HFF-Myc (cell line): ENCODE measurements at regions not wholly inside any gene's neighbourhood (a gene's known extent, or its start where the extent isn't known, plus 50 kb on each side); places are given as distances from the start of the nearest gene placed in this dataset.

Experiments
- DNase-seq: peaks from one replicate; pipeline ENCODE4 v3.0.0-alpha.2; 2011; ENCODE audit warnings: low read depth; ENCODE audit errors: extremely low read depth
- H3K4me3 ChIP-seq: replicated peaks from 2 replicates; pipeline ENCODE4 v1.5.1; 2011; ENCODE audit warnings: low read depth, mild to moderate bottlenecking, control low read depth, low read length
- TF ChIP-seq, protein P1 (sequence below): IDR thresholded peaks from 2 replicates; pipeline ENCODE4 v1.5.1; 2012; ENCODE audit warnings: mild to moderate bottlenecking, low read depth, low read length, control low read depth; ENCODE audit errors: missing control alignments

DNA sequence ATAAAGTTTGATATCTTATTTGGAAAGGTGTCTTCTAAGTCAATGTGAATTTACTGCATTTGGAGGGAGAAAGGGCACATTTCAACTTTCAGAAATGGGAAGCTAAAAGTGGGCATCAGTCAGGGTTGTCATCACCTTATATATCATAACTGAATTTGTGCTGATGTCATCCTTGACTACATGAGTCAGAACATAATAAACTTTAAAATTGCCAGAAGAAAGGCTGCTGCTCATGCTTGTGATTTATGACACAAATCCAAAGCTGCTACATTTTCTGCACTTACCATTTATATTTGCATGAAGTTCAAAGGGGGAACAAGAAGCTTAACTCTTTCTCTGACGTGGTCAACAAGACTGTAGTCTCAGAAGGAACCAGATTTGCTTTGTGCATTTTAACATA is 196.6 kb downstream of the UTP18 start:
- DNase-seq = no peak
- H3K4me3 ChIP-seq = no peak overlapping the region
- TF ChIP-seq, protein P1, sequence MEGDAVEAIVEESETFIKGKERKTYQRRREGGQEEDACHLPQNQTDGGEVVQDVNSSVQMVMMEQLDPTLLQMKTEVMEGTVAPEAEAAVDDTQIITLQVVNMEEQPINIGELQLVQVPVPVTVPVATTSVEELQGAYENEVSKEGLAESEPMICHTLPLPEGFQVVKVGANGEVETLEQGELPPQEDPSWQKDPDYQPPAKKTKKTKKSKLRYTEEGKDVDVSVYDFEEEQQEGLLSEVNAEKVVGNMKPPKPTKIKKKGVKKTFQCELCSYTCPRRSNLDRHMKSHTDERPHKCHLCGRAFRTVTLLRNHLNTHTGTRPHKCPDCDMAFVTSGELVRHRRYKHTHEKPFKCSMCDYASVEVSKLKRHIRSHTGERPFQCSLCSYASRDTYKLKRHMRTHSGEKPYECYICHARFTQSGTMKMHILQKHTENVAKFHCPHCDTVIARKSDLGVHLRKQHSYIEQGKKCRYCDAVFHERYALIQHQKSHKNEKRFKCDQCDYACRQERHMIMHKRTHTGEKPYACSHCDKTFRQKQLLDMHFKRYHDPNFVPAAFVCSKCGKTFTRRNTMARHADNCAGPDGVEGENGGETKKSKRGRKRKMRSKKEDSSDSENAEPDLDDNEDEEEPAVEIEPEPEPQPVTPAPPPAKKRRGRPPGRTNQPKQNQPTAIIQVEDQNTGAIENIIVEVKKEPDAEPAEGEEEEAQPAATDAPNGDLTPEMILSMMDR = no peak

DNA sequence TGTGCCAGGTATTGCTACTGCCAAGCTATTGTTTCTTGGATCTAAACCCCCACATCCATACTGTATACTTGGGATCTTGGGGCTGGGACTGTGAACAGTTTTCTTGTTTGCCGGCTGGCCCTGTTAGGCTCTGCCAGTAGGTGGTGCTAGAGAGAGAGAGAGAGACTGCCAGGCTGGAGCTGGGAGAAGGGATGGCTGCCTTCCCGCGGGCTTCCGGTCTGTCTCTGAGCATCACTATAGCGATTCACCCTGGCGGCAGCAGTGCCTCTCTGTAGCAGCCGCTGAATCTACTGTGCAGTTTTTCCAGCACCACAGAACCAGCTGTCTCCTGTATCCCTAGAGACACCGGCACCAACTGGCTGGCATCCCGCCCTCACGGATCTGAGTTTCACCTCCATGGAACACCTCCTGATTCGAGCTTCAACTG is 201.2 kb downstream of the UTP18 start:
- H3K4me3 ChIP-seq = no peak overlapping the region
- TF ChIP-seq, protein P1 = peak; percentile 74
- DNase-seq = no peak

DNA sequence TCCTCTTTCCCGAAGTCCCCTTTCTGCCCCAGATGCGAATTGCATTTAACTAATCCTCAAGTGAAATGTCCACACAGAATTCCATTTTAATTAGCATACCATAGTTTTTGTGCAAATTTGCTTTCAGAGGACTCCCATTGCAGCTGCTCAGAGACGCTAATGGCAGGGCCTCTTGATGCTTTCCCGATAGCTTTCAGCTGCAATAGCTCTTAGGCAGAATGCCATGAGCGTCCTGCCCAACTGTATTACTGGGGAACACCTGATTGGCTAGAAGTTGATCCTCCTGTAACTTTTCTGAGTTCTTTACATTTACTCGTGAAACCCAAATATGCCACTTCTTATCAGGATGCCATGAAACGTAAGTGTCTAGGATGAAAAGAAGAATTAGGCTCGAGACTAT is 203.0 kb downstream of the UTP18 start:
- TF ChIP-seq, protein P1 = no peak
- DNase-seq = no peak
- no peak overlapping the region for H3K4me3 ChIP-seq

DNA sequence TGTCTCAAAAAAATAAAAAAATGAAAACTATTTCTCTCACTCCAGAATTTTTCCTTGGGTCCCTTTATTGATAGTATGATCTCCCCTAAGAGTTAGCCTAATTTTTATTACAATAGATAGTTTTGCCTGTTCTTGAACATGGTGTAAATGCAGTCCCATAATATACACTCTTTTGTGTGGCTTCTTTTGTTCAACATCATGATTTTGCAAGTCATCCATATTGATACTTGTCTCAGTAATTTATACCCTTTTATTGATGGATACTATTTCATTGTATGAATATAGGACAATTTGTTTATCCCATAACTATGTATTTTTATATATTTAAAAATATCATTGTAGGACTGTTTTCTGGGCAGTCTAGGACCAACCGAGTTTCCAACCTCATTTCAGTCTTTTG is 207.0 kb downstream of the UTP18 start:
- no peak for DNase-seq
- TF ChIP-seq, protein P1 = no peak
- no peak overlapping the region for H3K4me3 ChIP-seq

DNA sequence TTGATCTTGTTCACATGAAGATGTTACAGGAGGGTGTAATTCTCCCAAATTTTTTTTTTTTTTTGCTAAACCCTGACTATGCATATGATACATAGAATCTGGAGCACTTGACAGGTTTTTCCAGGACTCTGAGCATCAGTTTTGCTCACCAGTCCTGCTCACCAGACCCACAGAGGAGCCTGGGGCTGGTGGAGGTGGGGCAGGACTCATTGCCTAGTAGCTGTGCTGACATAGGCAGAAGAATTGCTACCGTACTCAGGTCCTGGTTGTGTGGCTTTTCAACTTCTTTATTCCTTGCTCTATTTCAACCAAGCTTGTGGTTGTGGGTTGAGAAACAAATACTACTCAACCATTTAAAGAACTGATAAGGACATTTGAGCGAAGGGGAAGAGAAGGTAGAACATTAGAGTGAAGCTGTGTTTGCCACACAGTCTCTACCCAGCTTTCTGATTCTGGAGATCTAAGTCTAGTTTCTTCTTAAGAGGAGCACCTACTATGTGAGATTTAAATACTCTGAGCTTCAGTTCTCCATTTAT is 212.4 kb downstream of the UTP18 start:
- no peak overlapping the region for H3K4me3 ChIP-seq
- DNase-seq = no peak
- TF ChIP-seq, protein P1 = no peak

DNA sequence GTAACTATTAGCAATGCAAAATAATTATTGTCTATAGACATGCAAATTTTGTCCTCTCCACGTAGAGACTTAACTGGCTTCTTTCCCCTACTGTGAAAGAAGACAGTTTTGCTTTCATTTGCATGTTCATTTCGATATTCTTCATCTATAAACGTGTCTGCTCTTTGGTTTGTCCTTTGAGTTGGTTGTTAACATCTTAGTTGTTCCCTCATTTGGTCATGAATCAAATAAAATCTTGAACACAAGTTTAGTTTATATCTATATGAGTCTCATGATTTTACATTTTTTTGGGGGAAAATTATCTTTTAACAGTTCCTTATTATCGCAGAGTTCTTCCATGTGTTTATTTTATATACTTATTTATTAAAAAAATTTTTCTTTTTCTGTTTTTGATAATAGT is 214.4 kb downstream of the UTP18 start:
- DNase-seq = no peak
- TF ChIP-seq, protein P1 = no peak
- H3K4me3 ChIP-seq = no peak overlapping the region

DNA sequence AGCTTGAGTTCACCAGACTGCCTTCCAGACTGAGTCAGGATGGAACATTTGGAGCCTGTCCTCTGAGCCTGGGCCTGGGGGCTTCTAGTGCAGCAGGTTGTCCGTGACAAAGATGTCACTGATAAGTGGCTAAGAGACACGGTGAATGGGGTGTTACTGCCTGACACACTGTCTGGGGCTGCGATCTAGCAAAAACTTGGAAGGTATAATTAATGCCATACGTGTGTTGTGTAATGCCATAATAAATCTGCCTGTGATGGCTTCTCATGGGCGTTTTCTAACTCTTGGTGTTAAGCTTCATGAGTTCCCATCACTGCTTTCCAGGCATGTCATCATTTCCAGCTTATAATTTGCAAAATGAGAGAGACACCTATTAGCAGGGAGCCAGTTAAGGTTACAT is 215.4 kb downstream of the UTP18 start:
- DNase-seq = no peak
- TF ChIP-seq, protein P1 = no peak
- H3K4me3 ChIP-seq = no peak overlapping the region
